GM12891 (cell line): ENCODE measurements at regions not wholly inside any gene's neighbourhood (a gene's known extent, or its start where the extent isn't known, plus 50 kb on each side); places are given as distances from the start of the nearest gene placed in this dataset.
A peak's percentile ranks its signal among the peaks of the same experiment; 100 is the strongest.
"Not testable (repeated sequence)": the region's sequence is repeated elsewhere in the genome, so short reads cannot be mapped to it uniquely, and the experiment has no call there.

Source experiments
- DNase-seq: peaks from one replicate; pipeline ENCODE4 v3.0.0; 2011; ENCODE audit warnings: low spot score; ENCODE audit not compliant: insufficient read length
- FAIRE-seq: peaks from 2 replicates; lab custom pipeline; 2011; peaks lifted over from hg19 to GRCh38; lab: Jason Lieb, UNC
- PAX5 ChIP-seq: IDR thresholded peaks from 2 replicates; pipeline ENCODE4 v1.6.1; 2011; ENCODE audit warnings: low read length, moderate library complexity, mild to moderate bottlenecking; ENCODE audit not compliant: insufficient read depth, severe bottlenecking
- POLR2A ChIP-seq: IDR thresholded peaks from 2 replicates; pipeline ENCODE4 v1.6.1; 2011; ENCODE audit warnings: low read depth, low read length, control low read depth
- POLR2AphosphoS5 ChIP-seq: IDR thresholded peaks from 2 replicates; pipeline ENCODE4 v1.6.1; 2011; ENCODE audit warnings: low read depth, low read length, control low read depth
- POU2F2 ChIP-seq: IDR thresholded peaks from 2 replicates; pipeline ENCODE4 v1.6.1; 2011; ENCODE audit warnings: low read depth, mild to moderate bottlenecking, control low read depth, low read length, moderate library complexity
- SPI1 ChIP-seq: IDR thresholded peaks from 2 replicates; pipeline ENCODE4 v1.6.1; 2011; ENCODE audit warnings: low read depth, low read length, control low read depth
- TAF1 ChIP-seq: IDR thresholded peaks from 2 replicates; pipeline ENCODE4 v1.6.1; 2011; ENCODE audit warnings: low read depth, low read length, control low read depth

- FAIRE-seq (no peak), DNase-seq (no peak)
- no peak for TF ChIP-seq TAF1
- TF ChIP-seq POU2F2 = no peak
- TF ChIP-seq SPI1 = no peak
- TF ChIP-seq POLR2AphosphoS5 = no peak
- no peak for TF ChIP-seq PAX5
- TF ChIP-seq POLR2A = no peak
Measured at GRCh38 chr5:87581661-87582060, 168.9 kb upstream of the CCNH start.

DNA sequence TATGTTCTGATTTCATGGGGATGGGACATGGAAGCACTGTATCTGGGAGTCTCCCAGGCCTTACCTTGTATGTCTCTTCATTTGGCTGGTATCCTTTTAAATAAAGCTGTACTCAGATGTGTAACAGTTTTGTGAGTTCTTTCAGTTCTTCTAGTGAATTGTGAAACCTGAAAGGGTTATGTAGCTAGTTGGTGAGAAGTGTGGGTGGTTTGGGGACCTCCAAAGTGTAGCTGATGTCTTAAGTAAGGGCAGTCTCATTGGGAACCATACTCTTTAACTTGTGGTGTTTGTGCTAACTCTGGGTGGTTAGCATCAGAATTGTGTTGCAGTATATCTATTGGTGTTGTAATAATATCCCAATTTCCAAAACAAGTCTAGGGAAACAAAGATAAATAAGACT is 166.9 kb upstream of the CCNH start:
- FAIRE-seq (peak; percentile 16), DNase-seq (no peak)
- no peak for TF ChIP-seq POLR2A
- TF ChIP-seq POLR2AphosphoS5 = no peak
- TF ChIP-seq POU2F2 = no peak
- TF ChIP-seq TAF1 = no peak
- TF ChIP-seq SPI1 = no peak
- TF ChIP-seq PAX5 = no peak

DNA sequence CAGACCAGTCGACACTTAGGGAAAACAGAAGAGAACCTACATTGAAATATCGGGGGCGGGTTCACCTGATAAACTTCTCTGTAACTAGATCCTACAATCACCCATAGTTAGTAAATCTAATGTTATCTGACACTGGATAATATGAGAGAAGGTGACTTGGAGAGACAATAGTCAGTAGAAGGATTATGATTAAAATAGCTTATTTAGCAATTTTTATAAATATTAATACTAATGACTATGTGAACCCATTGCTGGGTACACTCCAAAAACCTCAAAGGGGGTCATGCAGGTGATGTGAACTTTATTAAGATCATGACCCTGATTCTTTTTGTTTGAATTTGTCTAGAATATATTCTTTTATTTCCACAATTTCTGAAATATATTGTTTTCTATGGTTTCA is 164.1 kb upstream of the CCNH start:
- FAIRE-seq = no peak
- no peak for DNase-seq
- no peak for TF ChIP-seq POLR2A
- TF ChIP-seq POLR2AphosphoS5 = no peak
- no peak for TF ChIP-seq SPI1
- TF ChIP-seq POU2F2 = no peak
- TF ChIP-seq TAF1 = no peak
- TF ChIP-seq PAX5 = no peak

- DNase-seq, FAIRE-seq: not testable (repeated sequence)
Measured at GRCh38 chr5:87576306-87576705, 163.6 kb upstream of the CCNH start.

- TF ChIP-seq POU2F2 (no peak), TAF1 (no peak), POLR2AphosphoS5 (no peak), PAX5 (no peak), SPI1 (no peak), POLR2A (no peak)
- FAIRE-seq = no peak
- DNase-seq = no peak
Measured at GRCh38 chr5:87574106-87574505, 161.4 kb upstream of the CCNH start.

- FAIRE-seq (no peak), DNase-seq (no peak)
- TF ChIP-seq POLR2A (no peak), TAF1 (no peak), PAX5 (no peak), POU2F2 (no peak), POLR2AphosphoS5 (no peak), SPI1 (no peak)
Measured at GRCh38 chr5:87572611-87573010, 159.9 kb upstream of the CCNH start.

DNA sequence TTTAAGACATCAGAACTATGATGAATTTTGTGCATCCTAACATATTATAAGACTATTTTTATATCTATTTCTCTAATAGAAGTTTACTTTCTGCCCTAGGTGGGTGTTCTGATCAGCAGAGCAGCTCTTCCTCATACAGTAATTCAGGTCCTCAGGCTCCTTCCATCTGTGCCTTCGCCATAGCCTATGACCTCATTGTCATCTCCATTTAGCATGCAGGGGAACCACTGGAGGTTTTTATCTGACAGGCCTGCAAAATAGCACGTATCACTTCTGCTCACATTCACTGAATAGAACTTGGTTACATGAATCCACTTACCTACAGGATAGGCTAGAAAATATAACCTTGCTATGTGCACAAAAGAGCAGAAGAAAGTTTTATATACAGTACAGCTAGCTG is 159.4 kb upstream of the CCNH start:
- FAIRE-seq (no peak), DNase-seq (no peak)
- TF ChIP-seq SPI1 = no peak; the same call in 1 of the 2 replicates

DNA sequence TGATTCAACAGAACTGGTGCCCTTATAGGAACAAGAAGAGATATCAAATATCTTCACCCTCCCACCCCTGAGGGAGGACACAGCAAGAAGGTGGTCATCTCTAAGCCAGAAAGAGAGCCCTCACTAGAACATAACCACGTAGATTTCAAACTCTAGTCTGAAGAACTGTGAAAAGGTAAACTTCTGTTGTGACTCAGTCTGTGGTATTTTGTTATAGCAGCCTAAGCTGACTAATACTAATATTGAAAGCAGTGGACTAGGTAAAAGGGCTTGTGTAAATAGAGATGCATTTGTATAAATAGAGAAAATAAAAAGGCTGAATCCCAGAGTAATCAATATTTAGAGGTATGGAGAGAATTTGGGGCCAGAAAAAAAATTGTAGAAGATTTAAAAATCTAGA is 157.6 kb upstream of the CCNH start:
- no peak for DNase-seq
- TF ChIP-seq SPI1 = no peak
- no peak for TF ChIP-seq POU2F2
- no peak for TF ChIP-seq POLR2AphosphoS5
- FAIRE-seq = no peak

- FAIRE-seq (no peak), DNase-seq (no peak)
- TF ChIP-seq POLR2AphosphoS5 (no peak), POLR2A (no peak), POU2F2 (no peak), TAF1 (no peak)
Measured at GRCh38 chr5:87562068-87562467, 149.3 kb upstream of the CCNH start.

DNA sequence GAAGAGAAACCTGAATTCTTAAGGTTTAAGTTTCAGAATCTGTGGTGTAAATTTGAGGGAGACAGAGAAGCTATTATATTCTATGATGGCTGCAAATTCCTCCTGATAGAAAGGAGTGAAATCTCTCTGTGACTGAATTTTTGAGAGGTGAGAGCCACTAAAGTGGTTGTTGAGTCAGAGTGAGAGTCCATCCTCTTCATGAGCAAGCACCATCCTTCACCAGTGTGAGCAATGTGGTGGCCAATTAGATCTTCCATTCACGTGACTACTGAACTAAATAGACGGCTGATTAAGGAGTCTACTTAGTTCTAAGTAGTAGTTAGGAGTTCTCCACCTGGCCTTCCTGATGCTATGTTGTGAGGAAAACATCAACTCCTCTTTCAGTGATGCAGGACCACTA is 147.8 kb upstream of the CCNH start:
- DNase-seq (no peak), FAIRE-seq (no peak)
- TF ChIP-seq POLR2A (no peak), POU2F2 (no peak)

DNA sequence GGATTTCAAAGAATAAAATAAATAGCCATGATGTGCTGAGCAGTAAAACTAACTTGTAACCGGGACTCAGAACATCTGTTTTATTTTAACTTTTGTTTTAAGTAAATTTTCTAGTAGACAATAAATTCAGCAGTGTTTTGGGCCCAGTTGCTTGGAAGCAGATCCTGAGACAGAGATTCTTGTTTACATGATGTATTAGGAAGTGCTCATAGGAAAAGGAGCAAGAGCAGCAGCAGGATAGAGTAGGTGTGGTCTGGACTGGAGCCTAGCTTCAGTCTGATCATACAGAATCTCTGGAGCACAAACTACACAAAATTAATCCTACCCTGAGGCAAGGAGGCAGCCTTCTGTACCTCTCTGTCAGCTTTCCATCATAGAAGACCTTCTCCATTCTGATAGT is 139.2 kb upstream of the CCNH start:
- FAIRE-seq (no peak), DNase-seq (no peak)
- TF ChIP-seq POU2F2 = no peak
- no peak for TF ChIP-seq SPI1
- TF ChIP-seq POLR2A = no peak
- no peak for TF ChIP-seq PAX5
- no peak for TF ChIP-seq TAF1
